ENCODE measurements at regions not wholly inside any gene's neighbourhood (a gene's known extent, or its start where the extent isn't known, plus 50 kb on each side); places are given as distances from the start of the nearest gene placed in this dataset.
"Not testable (repeated sequence)": the region's sequence is repeated elsewhere in the genome, so short reads cannot be mapped to it uniquely, and the experiment has no call there.

DNA sequence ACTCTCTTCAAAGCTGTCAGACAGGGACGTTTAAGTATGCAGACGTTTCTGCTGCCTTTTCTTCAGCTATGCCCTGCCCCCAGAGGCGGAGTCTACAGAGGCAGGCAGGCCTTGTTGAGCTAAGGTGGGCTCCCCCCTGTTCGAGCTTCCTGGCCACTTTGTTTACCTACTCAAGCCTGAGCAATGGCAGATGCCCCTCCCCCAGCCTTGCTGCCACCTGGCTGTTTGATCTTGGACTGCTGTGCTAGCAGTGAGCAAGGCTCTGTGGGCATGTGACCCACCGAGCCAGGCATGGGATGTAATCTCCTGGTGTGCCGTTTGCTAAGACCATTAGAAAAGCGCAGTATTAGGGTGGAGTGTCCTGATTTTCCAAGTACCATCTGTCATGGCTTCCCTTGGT lies 900.4 kb upstream of the MDGA2 start:
- POLR2A ChIA-PET = no interaction called here
- Mint-ChIP-seq H3K4me1 (no peaks in the 10 kb centered on the region), H3K4me3 (no peak overlapping the region), H3K9me3 (peaks cover under 1 to 24% (median 15%) of the 10 kb centered on the region in 9 donors), H3K27ac (no peak overlapping the region), H3K36me3 (no peaks in the 10 kb centered on the region), H3K27me3 (no peaks in the 10 kb centered on the region)
- no peak for ATAC-seq
- DNase-seq = no peak

GRCh38 chr14:48568688-48569087 lies 893.3 kb upstream of the MDGA2 start:
- H3K4me3 Mint-ChIP-seq = no peak overlapping the region
- ATAC-seq = no peak
- H3K9me3 Mint-ChIP-seq = peaks cover 8 to 16% (median 15%) of the 10 kb centered on the region in 9 donors
- no peaks in the 10 kb centered on the region for H3K36me3 Mint-ChIP-seq
- no peaks in the 10 kb centered on the region for H3K27me3 Mint-ChIP-seq
- no peaks in the 10 kb centered on the region for H3K4me1 Mint-ChIP-seq
- POLR2A ChIA-PET = no interaction called here
- no peak for DNase-seq
- H3K27ac Mint-ChIP-seq = no peak overlapping the region

DNA sequence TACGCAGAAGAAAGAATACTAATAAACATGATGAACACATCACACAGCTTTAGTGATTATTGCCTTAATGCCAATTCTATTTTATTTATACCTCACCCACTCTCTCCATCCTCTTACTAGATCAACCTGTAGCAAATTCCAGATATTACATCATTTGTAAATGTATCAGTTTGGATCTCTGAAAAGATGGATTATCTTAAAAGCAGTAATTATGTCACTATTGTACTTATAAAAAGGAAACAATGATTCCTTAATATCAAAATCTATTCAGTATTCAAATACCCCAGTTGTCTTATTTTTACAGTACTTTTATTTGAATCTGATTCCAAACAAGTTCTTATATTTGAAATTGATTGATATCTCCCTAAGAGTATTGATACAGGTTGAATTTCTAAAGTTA lies 892.8 kb upstream of the MDGA2 start:
- DNase-seq = no peak
- POLR2A ChIA-PET = no interaction called here
- Mint-ChIP-seq H3K9me3 (peaks cover 11 to 20% (median 16%) of the 10 kb centered on the region in 9 donors), H3K27me3 (no peaks in the 10 kb centered on the region), H3K4me1 (no peaks in the 10 kb centered on the region), H3K4me3 (no peak overlapping the region), H3K27ac (no peak overlapping the region), H3K36me3 (no peaks in the 10 kb centered on the region)
- no peak for ATAC-seq

DNA sequence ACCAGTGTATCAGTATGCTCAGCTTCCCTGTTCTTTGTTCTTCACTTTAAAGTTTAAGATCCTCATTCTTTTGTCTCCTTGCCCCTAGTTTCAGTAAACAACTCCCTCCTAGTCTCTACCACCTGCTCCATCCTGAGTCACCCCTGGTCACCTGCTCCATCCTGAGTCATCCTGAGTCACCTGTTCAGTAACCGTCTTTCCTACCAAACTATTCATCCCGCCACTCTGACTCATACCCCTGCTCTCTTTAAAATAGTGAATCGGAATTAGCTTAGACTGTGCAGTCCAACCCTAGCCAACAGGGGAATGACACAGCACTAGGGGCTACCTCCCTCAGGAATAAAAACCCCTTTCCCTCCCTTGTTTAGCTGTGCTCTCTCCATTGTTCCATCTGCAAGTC lies 888.1 kb upstream of the MDGA2 start:
- H3K9me3 Mint-ChIP-seq = peaks cover 2 to 23% (median 10%) of the 10 kb centered on the region in 9 donors
- ATAC-seq (no peak), DNase-seq (no peak)
- no peak overlapping the region for H3K27ac Mint-ChIP-seq
- H3K4me3 Mint-ChIP-seq = no peak overlapping the region
- no peaks in the 10 kb centered on the region for H3K36me3 Mint-ChIP-seq
- H3K27me3 Mint-ChIP-seq = no peaks in the 10 kb centered on the region
- POLR2A ChIA-PET = no interaction called here
- no peaks in the 10 kb centered on the region for H3K4me1 Mint-ChIP-seq

- H3K9me3 Mint-ChIP-seq = peaks cover 5 to 23% (median 10%) of the 10 kb centered on the region in 9 donors
- POLR2A ChIA-PET, ATAC-seq, H3K27me3 Mint-ChIP-seq, H3K27ac Mint-ChIP-seq, H3K36me3 Mint-ChIP-seq, H3K4me3 Mint-ChIP-seq, DNase-seq, H3K4me1 Mint-ChIP-seq: not testable (repeated sequence)
These were observed 886.0 kb upstream of the MDGA2 start for GRCh38 chr14:48561438-48561837.

DNA sequence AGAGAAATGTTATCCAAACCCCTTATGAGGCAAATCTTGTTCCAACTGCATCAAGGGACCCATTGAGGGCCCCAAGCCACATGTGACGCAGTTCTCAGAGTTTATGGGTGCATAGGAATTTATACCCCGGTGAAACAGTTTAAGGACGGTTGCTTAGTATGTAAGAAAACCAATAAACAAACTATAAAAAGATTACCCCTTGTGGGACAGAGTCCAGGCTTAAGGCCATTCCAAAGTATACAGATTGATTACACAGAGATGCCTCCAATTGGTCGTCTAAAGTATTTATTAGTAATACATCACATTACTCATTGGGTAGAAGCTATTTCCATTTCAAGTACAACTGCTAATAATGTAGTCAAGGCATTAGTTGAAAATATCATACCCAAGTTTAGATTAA lies 885.0 kb upstream of the MDGA2 start:
- no peaks in the 10 kb centered on the region for H3K36me3 Mint-ChIP-seq
- POLR2A ChIA-PET = no interaction called here
- no peak overlapping the region for H3K4me3 Mint-ChIP-seq
- peaks cover 5 to 22% (median 9%) of the 10 kb centered on the region in 9 donors for H3K9me3 Mint-ChIP-seq
- H3K27ac Mint-ChIP-seq = no peak overlapping the region
- ATAC-seq = no peak
- H3K27me3 Mint-ChIP-seq = no peaks in the 10 kb centered on the region
- H3K4me1 Mint-ChIP-seq = no peaks in the 10 kb centered on the region
- DNase-seq = no peak

GRCh38 chr14:48553443-48553842 lies 878.0 kb upstream of the MDGA2 start:
- no peaks in the 10 kb centered on the region for H3K4me1 Mint-ChIP-seq
- H3K27ac Mint-ChIP-seq = no peak overlapping the region
- POLR2A ChIA-PET = no interaction called here
- ATAC-seq = no peak
- no peaks in the 10 kb centered on the region for H3K36me3 Mint-ChIP-seq
- DNase-seq = no peak
- H3K27me3 Mint-ChIP-seq = no peaks in the 10 kb centered on the region
- no peak overlapping the region for H3K4me3 Mint-ChIP-seq
- H3K9me3 Mint-ChIP-seq = peaks cover 0 to 22% (median 4%) of the 10 kb centered on the region in 9 donors

DNA sequence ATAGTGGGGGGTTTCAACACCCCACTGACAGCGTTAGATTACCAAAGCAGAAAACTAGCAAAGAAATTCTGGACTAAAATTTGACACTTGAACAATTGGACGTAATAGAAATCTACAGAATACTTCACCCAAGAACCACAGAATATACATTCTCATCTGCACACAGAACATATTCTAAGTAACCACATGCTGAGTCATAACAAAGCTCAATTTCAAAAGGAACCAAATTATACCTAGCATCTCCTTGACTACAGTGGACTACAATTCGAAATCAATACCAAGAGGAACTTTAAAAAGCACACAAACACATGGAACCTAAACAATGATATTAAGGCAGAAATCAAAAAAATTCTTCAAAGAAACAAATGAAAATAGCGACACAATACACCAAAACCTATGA lies 871.6 kb upstream of the MDGA2 start:
- no peaks in the 10 kb centered on the region for H3K4me1 Mint-ChIP-seq
- no peak overlapping the region for H3K4me3 Mint-ChIP-seq
- no peaks in the 10 kb centered on the region for H3K36me3 Mint-ChIP-seq
- DNase-seq (no peak), ATAC-seq (no peak)
- H3K27ac Mint-ChIP-seq = no peak overlapping the region
- peaks cover 3 to 14% (median 9%) of the 10 kb centered on the region in 9 donors for H3K9me3 Mint-ChIP-seq
- POLR2A ChIA-PET = no interaction called here
- H3K27me3 Mint-ChIP-seq = no peaks in the 10 kb centered on the region

DNA sequence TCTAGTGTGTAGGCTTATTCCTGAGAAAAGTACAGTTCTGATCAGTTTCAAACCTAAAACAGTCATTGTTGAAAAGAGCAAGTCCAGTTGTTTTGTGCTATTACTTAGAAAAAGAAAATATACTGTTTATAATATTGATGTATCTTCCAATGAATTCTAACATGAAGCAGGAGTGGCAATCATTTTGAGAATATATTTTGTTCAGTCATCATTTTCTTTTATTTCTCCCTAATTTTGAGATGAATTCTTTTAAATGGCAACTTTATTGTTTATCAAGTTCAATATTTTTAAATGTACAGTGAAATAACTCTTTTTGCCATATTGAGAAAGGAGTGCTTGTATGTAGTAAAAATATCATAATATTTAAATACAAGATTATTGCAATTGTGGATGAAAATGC lies 862.2 kb upstream of the MDGA2 start:
- DNase-seq = no peak
- Mint-ChIP-seq H3K27ac (no peak overlapping the region), H3K27me3 (no peaks in the 10 kb centered on the region), H3K9me3 (peaks cover 0 to 5% (median under 1%) of the 10 kb centered on the region in 9 donors), H3K4me1 (no peaks in the 10 kb centered on the region), H3K4me3 (no peak overlapping the region), H3K36me3 (no peaks in the 10 kb centered on the region)
- POLR2A ChIA-PET = no interaction called here
- no peak for ATAC-seq

DNA sequence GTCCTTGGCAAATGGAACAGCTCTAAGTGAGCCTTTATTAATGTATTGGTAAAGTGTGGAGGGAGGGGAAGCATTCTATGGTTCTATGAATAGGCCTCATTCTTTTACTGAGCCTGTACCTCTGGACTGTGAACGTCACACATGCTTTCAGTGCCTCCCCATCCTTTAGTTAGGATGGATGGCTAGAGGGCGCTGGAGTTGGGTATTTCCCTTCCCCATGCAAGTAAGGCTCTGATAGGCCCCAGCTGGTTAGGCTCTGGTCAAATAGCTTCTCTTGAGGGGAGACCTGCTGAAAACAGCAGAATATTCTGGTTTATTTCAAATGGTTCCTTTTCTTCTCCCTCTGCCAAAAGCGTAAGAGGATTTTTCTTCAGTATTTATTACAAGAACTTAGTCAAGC lies 860.9 kb upstream of the MDGA2 start:
- Mint-ChIP-seq H3K36me3 (no peaks in the 10 kb centered on the region), H3K9me3 (peaks cover 0 to 12% (median 2%) of the 10 kb centered on the region in 9 donors), H3K4me1 (no peaks in the 10 kb centered on the region), H3K27ac (no peak overlapping the region), H3K27me3 (no peaks in the 10 kb centered on the region), H3K4me3 (no peak overlapping the region)
- ATAC-seq (no peak), DNase-seq (no peak)
- POLR2A ChIA-PET = no interaction called here

DNA sequence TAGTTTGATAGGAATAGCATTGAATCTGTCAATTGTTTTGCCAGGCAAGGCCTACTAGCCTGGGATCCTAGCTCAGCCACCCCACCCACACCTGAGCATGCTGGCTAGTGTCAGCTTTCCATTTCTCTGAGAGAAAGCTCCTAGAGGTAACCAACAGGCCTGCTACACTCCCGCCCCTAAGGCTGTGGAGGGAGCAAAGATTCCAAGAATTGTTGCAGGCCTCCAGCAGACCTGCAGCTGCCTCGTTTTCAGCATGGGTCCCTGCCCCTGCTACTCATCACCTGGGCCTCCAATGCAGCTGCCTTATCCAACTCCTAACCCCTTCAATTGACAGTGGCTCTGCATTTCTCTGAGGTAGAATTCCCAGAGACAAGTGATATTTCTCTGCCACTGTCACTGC lies 852.4 kb upstream of the MDGA2 start:
- no peak overlapping the region for H3K4me3 Mint-ChIP-seq
- no peaks in the 10 kb centered on the region for H3K36me3 Mint-ChIP-seq
- H3K4me1 Mint-ChIP-seq = no peaks in the 10 kb centered on the region
- POLR2A ChIA-PET = no interaction called here
- DNase-seq (no peak), ATAC-seq (no peak)
- H3K9me3 Mint-ChIP-seq = peaks cover 0 to 19% (median 3%) of the 10 kb centered on the region in 9 donors
- no peaks in the 10 kb centered on the region for H3K27me3 Mint-ChIP-seq
- H3K27ac Mint-ChIP-seq = no peak overlapping the region

DNA sequence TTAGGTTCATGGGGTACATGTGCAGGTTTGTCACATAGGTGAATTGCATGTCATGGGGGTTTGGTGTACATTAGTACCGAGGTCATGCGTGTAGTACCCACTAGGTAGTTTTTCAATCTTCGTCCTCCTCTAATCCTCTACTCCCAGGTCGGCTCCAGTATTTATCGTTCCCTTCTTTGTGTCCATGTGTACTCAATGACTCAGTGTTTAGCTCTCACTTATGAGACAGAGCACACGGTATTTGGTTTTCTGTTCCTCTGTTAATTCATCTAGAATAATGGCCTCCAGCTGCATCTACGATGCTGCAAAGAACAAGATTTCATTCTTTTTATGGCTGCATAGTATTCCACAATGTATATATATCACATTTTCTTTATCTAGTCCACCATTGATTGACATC lies 850.9 kb upstream of the MDGA2 start:
- H3K9me3 Mint-ChIP-seq = peaks cover 0 to 14% (median 3%) of the 10 kb centered on the region in 9 donors
- no peak overlapping the region for H3K27ac Mint-ChIP-seq
- ATAC-seq (no peak), DNase-seq (no peak)
- no peaks in the 10 kb centered on the region for H3K4me1 Mint-ChIP-seq
- no peaks in the 10 kb centered on the region for H3K36me3 Mint-ChIP-seq
- POLR2A ChIA-PET = no interaction called here
- H3K4me3 Mint-ChIP-seq = no peak overlapping the region
- H3K27me3 Mint-ChIP-seq = no peaks in the 10 kb centered on the region

GRCh38 chr14:48504921-48505320 lies 829.5 kb upstream of the MDGA2 start:
- no peaks in the 10 kb centered on the region for H3K4me1 Mint-ChIP-seq
- H3K27ac Mint-ChIP-seq = no peak overlapping the region
- no peak for ATAC-seq
- no peak overlapping the region for H3K4me3 Mint-ChIP-seq
- POLR2A ChIA-PET = no interaction called here
- no peak for DNase-seq
- no peaks in the 10 kb centered on the region for H3K27me3 Mint-ChIP-seq
- peaks cover 0 to 10% (median 4%) of the 10 kb centered on the region in 9 donors for H3K9me3 Mint-ChIP-seq
- no peaks in the 10 kb centered on the region for H3K36me3 Mint-ChIP-seq

GRCh38 chr14:48490756-48491155 lies 815.4 kb upstream of the MDGA2 start:
- no peaks in the 10 kb centered on the region for H3K4me1 Mint-ChIP-seq
- H3K27ac Mint-ChIP-seq = no peak overlapping the region
- POLR2A ChIA-PET = no interaction called here
- ATAC-seq (no peak), DNase-seq (no peak)
- no peaks in the 10 kb centered on the region for H3K36me3 Mint-ChIP-seq
- no peak overlapping the region for H3K4me3 Mint-ChIP-seq
- no peaks in the 10 kb centered on the region for H3K27me3 Mint-ChIP-seq
- peaks cover 0 to 12% (median 2%) of the 10 kb centered on the region in 9 donors for H3K9me3 Mint-ChIP-seq

GRCh38 chr14:48473944-48474343 lies 798.5 kb upstream of the MDGA2 start:
- H3K9me3 Mint-ChIP-seq = peaks cover 0 to 13% (median 4%) of the 10 kb centered on the region in 9 donors
- H3K4me1 Mint-ChIP-seq = no peaks in the 10 kb centered on the region
- H3K36me3 Mint-ChIP-seq = no peaks in the 10 kb centered on the region
- no peaks in the 10 kb centered on the region for H3K27me3 Mint-ChIP-seq
- DNase-seq = no peak
- H3K4me3 Mint-ChIP-seq = no peak overlapping the region
- ATAC-seq = no peak
- H3K27ac Mint-ChIP-seq = no peak overlapping the region
- POLR2A ChIA-PET = no interaction called here

All from naive thymus-derived CD8-positive, alpha-beta T cell (primary cell).